ENCODE measurements at regions not wholly inside any gene's neighbourhood (a gene's known extent, or its start where the extent isn't known, plus 50 kb on each side); places are given as distances from the start of the nearest gene placed in this dataset.
A peak's percentile ranks its signal among the peaks of the same experiment; 100 is the strongest.
"Not testable (repeated sequence)": the region's sequence is repeated elsewhere in the genome, so short reads cannot be mapped to it uniquely, and the experiment has no call there.

DNA sequence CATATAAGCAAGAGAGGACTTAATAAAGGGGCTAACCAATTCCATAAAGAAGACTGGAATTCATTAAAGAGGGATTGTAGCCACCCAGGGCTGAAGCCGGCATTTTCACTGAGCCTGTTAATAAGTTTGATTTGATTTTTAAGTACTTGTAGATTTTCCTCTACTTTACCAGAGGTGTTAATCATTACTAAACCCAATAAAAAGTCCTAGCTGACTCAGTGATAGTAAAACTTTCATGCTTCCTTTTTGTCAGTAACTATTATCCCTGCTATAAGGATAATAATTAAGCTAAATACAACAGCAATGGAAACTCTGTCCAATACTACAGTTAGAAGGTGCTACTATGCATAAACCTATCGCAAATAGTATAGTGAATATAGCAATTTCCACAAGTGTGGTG lies 260.2 kb downstream of the CEMIP2 start:
- not testable (repeated sequence) for DNase-seq (ENCODE audit: low spot score)

DNA sequence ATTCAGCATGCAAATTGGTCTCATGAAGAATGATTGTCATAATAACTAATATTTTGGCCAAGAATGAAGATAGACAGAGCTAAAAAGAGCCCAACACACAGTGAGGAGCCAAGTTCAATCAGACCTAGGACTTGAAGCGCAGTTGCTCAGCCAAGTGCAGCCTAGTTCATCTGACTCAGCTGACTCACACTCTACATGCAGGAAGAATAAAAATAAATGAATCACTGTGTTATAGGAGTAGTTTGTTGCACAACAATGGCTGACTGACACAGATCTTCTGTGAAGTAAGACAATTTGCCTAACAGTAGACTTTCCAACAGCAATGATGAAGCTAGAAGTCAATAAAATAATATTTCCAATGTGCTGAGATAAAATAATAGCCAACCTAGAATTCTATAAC lies 261.5 kb downstream of the CEMIP2 start:
- DNase-seq (ENCODE audit: low spot score): peak; percentile 44

DNA sequence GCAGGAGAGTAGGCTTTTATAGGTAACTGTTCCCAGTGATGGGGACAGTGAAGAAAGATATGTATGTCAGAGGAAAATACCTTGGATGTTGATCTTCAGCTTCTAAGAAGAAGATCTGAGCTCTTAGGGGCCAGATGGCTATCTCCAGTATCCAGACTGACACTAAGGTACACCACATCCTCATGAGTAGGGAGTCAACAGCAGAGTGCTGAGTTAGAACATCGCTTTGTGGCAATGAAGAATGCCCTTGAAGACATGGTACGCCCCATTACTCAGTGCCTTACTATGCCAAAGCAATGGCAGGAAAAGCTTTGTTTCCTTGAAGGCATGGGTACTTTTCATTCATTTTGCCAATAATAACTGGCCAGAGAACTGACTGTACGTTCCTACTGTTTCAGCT lies 263.7 kb downstream of the CEMIP2 start:
- DNase-seq (ENCODE audit: low spot score): no peak

DNA sequence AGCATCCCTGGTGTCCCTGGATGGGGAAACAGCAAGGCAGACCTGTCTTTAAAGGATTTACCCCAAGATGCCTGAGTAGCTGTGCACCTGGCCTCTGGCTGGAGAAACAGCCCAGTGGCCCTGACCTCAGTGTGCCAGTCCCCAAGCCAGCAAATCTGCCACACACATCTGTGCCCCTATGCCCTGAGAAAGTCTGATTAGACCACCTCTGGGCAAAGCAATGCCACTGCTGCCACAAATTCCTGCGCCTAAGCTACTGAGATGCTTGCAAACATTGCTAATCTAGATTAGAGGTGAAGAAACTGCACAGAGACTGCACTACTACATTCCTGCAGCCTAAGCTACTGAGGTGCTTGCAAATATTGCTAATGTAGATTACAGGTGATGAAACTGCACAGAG lies 269.6 kb downstream of the CEMIP2 start:
- no peak for DNase-seq (ENCODE audit: low spot score)

DNA sequence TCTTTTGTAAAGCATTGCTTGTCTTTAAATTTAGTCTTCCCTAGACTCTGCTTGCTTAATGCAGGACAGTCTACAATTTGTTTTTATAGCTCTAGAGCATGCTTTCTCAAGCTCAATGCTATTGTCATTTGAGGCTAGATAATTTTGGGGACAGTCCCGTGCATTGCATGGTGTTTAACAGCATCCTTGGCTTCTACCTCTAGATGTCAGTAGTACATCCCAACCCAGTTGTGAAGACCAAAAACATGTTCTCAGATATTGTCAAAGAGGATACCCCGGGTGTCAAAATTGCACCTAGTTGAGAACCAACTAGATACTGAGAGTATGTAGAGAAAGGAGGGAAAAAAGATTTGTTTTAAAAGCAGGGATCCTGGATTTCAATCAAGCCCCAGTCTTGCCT lies 277.5 kb downstream of the CEMIP2 start:
- DNase-seq (ENCODE audit: low spot score): no peak

DNA sequence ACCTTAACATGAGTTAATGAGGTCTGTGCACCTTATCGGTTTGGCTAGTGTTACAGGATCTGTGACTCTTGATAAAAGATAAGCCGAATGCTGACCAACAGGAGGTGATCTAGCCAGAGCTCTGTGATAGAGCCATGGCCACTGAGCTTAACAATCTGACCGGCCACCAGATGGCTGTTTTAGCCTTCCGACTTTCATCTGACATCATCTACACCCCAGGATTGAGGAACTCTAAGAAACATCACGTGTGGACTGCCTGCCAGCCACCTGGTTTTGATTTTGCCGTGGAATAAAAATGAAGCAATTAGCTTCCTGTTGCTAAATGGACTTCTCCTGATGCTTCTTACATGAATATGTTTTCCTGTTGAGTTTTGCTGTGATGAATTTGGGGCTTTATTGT lies 281.3 kb downstream of the CEMIP2 start:
- peak; percentile 28 for DNase-seq (ENCODE audit: low spot score)

DNA sequence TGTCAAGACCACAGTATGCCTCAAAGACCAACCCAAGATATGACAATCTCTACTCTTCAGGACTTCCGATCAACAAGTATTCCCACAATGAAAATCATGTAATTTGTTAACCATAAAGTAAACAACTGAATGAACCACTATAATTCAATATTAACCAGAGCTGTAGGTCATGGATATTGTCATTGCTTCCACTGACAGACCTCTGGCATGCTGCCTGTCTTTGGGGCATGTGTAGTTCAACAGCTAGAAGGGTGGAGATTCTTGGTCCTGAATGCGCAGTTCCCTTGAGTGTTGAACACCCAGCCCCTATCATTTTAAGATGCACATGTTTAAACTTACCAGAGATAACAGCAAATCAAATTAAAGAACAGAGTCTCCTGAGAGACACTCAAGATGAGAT lies 283.0 kb downstream of the CEMIP2 start:
- DNase-seq (ENCODE audit: low spot score): no peak

DNA sequence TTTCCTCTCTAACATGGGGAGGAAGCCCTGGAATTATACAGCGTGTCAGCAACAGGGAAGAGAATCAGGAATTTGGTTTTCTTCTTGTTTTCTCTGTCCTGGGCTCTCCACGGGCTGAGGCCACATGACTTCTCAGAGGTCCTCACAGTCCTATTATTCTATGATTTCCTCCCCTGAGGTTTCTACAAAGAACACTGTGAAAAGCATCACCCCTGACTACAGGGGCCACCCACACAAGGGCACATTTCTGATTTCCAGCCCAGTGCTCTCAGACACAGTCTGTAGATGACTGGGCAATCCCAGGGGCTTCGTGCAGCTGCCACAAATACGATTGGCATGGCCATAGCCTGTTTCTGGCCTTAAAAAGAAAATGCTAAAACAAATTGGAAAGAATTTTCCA lies 284.9 kb downstream of the CEMIP2 start:
- DNase-seq (ENCODE audit: low spot score): no peak

DNA sequence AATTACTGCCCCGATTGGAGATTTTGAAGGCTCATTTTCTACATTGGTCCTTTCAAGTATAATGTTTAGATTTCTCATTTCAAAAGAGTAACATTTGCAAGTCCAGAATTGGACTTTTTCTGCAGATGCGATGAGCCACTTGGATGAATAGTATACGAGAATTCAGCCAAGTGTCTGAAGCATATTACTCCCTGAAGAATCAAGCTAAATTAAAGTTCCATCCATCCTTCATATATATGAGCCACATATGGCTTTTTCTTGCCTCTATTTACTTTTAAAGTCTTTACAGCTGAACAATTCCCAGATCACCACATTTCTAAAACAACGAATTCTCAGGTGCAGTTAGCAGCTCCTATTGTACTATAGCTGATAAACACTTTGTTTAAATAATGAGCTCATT lies 288.7 kb downstream of the CEMIP2 start:
- no peak for DNase-seq (ENCODE audit: low spot score)

DNA sequence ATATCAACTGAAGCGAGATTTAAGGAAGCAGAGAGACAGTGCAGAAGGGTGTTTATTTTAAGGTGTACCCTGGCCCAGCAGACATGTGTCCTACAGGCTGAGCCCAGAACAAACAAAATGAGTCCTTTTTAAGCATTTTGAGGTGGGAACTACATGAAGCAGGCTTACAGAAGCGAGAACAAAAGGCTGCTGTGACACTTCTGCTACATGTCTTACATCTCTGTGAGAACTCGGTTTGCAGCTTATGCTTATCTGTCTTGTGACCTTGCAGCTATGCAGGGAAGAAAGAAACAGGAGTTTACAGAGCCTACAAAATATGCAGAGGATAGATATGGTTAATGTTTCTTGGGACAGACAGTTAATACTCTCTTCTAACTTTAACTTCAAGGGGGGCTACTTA lies 295.9 kb downstream of the CEMIP2 start:
- DNase-seq (ENCODE audit: low spot score): no peak

DNA sequence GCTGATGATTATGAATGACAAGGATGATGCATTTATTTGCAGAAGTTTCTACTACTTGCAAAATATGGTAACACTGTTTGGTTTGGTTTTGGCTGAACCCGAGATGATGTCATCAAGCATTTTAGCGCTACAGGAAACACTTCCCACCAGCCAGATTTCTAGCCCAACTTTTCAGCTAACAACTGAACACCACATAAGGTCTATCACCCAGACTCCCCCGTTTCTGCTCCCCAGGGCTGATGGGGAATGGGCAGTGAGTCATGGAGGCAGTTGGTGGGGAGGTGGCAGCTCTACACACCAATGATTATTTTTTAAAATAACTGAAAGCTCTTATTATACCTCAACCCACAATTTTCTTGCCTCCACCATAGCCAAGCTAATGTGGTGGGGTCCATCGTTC lies 302.9 kb downstream of the CEMIP2 start:
- no peak for DNase-seq (ENCODE audit: low spot score)

DNA sequence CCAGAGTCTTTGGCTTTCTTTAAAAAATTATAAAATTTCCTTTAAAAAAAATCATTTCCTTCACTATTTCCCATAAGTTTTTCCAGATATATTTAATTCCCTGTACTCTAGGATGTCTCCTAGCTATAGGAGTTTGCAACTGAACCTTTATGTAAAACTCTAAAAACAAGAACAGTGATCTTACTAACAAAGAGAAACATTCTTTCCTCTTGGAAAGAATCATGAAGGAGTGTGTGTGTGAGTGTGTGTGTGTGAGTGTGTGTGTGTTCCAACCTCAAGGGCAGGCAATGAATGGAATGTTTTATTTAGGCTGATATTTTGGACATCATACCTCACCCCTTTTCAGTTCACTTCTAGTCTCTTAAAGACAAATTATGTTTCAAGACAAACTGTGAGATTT lies 309.2 kb downstream of the CEMIP2 start:
- no peak for DNase-seq (ENCODE audit: low spot score)

DNA sequence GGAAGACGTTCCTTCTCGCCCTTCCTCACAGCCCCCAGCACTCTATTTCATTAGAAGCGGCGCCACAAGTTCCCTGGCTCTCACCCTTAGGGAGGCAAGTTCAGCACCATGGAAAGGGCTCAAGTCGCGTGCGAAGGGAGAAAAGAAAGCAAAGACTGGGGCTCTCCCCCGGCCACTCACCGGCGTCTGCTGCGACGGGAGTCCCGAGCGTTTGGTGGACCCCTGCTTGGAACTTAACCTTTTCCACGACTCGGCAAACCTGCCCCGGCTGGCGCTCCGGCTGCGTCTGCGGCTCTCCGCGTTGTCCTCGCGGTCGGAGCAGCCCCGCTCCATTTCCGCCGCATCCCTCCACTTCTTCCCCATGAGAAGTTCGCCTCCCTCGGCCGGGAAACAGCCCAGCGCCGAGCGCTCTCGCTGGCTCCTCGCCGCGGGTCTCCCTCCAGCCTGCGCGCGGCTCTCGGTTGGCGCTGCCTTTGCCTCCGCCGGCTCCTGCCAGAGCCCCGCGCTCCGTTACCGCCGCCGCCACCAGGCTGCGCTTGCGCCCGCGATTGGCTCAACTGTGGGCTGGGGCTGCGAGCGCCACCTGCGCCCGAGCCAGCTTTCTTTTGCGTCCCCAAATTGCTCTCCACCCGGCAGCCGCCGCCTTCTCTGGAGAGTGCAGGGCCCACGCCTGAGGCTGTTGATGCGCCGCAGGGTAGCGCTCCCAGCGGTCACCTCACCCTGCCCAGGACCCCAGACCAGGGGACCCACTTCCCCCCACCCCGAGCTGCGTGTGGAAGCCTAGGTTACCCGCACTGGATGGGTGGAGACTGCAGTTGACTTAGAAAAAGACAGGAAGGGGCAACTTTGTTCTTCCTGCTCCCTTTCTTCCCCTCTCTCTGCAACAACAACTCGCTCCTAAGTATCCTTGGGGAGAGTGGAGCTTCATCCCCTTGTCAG lies 321.6 kb downstream of the CEMIP2 start:
- DNase-seq (ENCODE audit: low spot score): peak; percentile 78

DNA sequence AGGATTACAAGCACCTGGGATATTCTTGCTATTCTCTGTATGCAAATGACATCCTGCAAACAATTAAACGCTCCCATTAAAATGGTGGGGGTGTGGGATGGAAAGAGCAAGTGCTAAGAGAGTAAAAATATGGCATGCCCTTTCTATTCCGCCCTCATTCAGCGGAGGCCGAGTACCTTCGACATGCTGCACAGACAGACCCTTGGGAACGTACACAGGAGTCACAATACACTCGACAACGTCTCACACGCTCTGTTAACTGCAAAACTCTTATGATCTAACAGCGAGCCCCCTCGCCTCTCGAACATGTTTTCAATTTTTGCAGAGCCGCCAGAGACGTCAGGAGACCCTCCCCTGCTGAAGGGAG lies 322.2 kb downstream of the CEMIP2 start:
- DNase-seq (ENCODE audit: low spot score): no peak

DNA sequence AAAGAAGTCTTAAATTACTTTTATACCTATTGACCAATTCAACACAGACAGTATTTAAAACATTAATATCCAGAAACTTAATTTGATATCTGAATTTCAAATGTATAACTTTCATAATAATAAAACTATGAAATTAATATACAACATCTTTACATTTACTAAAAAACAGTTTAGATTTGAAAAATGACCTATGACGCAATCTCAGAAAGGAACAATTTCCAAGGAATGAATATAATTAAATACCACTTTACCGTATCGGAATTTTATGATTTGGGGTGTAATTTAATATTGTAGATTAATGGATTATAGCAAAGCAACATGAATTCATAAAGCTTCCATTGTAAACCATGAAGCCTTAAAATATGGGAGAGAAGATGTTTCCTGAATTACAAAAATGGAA lies 321.5 kb upstream of the TRPM3 start:
- no peak for DNase-seq (ENCODE audit: low spot score)

DNA sequence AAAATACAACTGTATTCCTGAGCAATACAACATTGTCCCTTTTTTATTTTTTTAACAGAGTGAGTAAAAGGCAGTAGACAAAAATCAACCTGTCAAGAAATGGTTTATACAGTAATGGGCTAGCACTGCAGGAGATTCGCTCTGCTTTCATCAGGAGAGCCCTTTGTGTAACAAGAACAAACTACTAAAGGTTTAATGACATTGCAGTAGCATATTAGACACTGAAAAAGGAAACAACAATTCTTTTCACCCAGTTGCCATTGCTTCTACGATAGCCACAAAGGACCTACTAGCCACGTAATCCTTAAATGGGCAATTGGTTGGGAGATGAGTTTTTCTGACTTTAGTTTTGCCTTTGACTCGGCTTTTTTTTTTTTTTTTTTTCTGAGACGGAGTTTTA lies 319.8 kb upstream of the TRPM3 start:
- DNase-seq (ENCODE audit: low spot score): no peak

DNA sequence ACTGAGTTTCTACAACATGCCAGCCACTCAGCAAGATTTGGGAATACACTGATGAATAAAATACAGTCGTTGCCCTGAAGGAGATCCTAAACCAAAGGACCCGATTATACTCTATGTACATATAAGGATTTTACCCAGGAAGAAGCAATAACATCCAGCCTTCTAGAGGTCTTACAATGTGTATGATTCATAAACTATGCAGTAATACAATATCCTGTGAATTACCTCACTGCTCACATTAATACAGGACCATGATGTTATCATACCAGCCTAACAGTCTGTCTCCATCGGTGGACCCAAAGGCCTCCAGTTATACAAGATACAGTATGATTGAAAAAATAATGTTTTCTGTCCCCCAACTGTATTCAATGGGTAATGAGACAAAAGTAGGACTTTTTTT lies 310.5 kb upstream of the TRPM3 start:
- DNase-seq (ENCODE audit: low spot score): no peak

DNA sequence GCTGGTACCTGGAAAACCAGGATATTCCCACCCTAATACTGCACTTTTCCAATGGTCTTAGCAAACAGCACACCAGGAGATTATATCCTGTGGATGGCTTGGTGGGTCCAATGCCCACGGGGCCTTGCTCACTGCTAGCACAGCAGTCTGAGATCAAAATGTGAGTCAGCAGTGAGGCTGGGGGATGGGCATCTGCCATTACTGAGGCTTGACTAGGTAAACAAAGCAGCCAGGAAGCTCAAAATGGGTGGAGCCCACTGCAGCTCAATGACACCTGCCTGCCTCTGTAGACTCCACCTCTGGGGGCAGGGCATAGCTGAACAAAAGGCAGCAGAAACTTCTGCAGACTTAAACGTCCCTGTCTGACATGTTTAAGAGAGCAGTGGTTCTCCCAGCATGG lies 285.9 kb upstream of the TRPM3 start:
- DNase-seq (ENCODE audit: low spot score): not testable (repeated sequence)

DNA sequence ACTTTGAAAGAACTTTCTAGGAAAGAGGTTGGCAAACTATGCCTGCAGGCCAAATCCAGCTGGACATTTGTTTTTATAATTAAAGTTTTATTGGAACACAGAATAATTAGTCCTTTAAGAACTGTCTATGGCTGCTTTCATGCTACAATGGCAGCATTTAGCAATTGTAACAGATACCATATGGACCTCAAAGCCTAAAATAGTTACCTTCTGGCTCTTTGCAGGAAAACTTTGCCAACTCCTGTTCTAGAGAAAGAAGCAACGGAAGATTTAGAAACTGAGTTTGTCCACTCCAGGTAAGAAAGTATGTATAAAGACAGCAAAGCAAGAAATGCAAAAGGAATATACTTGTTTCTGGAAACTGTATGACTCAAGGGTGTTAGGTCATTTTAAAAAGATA lies 281.7 kb upstream of the TRPM3 start:
- DNase-seq (ENCODE audit: low spot score): no peak

DNA sequence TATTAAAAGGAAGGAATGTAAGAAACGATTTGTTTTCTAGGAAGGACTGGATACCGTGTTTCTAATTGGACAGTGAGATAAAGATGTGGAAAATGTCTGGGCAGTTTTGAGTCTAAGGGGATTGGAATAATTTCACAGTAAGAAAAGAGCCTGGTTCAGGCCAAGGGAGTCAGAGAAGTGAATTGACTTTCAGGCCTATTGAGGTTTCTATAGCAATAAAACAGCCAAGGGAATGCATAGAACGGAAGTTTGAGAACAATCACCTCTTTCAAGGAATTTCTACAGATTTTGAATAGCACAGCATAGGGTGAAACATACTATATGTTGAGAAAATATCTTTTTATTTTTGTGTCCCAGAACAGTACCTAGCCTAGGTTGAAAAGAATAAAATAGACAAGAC lies 271.6 kb upstream of the TRPM3 start:
- no peak for DNase-seq (ENCODE audit: low spot score)

DNA sequence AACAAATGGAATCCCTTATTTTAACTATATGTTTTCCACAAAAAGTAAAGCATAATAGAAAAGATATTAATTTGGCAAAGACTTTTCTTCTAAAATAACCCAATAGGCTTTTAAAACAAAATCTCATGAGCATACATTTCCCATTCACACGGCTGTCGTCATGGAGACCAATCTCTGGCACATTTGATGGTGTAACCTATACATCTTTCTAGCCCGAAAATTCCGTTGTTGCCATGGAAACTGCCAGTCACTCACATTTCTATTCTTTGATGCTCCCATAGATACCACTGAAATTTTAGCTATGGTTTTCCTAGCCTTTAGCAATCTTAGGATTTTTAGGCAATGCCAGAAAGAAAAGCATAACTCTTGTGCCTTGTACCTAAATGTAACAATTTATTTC lies 262.9 kb upstream of the TRPM3 start:
- DNase-seq (ENCODE audit: low spot score): no peak

DNA sequence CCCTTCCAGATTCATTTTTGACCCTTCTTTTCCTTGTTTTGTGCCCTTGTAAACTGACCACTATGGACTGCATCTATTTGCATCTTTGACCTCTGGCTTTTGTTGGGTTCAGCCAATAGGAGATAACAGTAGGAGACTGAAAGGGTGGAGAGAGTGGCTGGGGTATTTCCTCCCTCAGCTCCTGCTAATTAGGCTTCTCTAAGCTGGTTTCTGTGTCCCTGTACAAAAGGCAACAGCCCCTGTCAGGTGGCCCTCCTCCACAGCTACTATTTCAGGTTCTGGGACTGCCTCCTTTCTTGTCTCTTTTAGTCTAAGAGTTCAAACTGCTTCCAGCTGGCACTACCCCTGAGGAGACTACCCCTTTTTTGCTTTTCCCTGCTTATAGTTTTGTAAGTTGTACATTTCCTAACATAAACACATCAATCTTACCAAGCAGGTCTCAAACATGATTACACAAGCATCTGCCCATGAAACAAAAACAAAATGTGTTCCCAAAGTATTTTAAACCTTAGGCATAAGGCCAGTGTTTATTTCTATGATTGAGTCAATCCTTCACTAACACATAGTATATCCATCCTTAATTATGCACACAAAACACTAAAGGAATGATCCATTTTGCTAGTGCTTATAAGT lies 262.0 kb upstream of the TRPM3 start:
- DNase-seq (ENCODE audit: low spot score): no peak

DNA sequence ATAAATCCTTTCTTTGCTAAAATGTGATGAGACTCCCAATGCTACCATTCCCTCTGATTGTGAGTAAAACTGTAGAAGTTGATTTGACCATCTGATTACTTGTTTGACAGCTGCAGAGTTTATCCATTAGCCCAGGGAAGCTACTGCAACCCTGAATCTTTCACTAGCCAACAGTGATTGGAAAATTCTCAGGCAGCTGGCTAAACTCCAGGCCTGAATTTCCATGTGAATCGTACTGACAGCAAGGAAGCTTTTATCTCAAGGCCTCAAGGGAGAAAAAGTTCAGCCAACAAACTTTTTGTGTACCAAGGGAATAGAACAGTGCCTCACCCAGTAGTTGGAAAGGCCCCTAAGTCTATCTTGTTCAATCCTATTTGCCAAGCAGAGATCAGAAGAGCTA lies 246.7 kb upstream of the TRPM3 start:
- no peak for DNase-seq (ENCODE audit: low spot score)
